ENCODE measurements at regions not wholly inside any gene's neighbourhood (a gene's known extent, or its start where the extent isn't known, plus 50 kb on each side); places are given as distances from the start of the nearest gene placed in this dataset.

- TF ChIP-seq CTCF (conservative IDR thresholded peaks at IDR 0.05; ENCODE audit: control insufficient read depth, insufficient read depth, low read depth, low read length) = no peak
Observed at GRCh38 chr3:40961104-40961857, 238.0 kb upstream of the CTNNB1 start.

GRCh38 chr3:40962721-40963120 is 236.6 kb upstream of the CTNNB1 start:
- no peak overlapping the region for H3K4me3 ChIP-seq (ENCODE audit: control insufficient read depth, low read depth, low read length)
- TF ChIP-seq CTCF (conservative IDR thresholded peaks at IDR 0.05; ENCODE audit: control insufficient read depth, insufficient read depth, low read depth, low read length) = no peak
- no peak for DNase-seq (ENCODE audit: low read depth)

More at GRCh38 chr3:40961104-40961857, 238.0 kb upstream of the CTNNB1 start:
- no peak for DNase-seq (ENCODE audit: low read depth)
- H3K4me3 ChIP-seq (ENCODE audit: control insufficient read depth, low read depth, low read length) = no peak overlapping the region

DNA sequence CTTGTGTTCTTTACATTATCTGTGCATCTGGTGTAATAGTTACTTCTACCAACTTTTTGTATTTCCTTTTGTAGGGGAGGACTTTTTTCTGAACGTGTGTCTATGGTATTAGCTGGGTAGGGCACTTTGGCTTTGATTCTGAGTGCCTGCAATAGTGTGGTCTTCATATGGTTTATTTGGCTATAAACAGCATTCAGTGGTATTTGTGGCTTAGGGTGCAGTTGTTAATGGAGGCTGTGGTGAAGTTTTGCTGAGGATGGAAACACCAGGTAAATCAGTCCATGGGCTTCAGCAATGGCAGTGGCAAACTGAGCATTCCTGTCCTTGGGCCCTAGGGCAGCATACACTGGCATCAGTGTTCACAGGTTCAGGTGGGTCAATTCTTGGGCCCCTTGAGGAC is 230.6 kb upstream of the CTNNB1 start:
- no peak for DNase-seq (ENCODE audit: low read depth)
- no peak for TF ChIP-seq CTCF (conservative IDR thresholded peaks at IDR 0.05; ENCODE audit: control insufficient read depth, insufficient read depth, low read depth, low read length)
- H3K4me3 ChIP-seq (ENCODE audit: control insufficient read depth, low read depth, low read length) = no peak overlapping the region

DNA sequence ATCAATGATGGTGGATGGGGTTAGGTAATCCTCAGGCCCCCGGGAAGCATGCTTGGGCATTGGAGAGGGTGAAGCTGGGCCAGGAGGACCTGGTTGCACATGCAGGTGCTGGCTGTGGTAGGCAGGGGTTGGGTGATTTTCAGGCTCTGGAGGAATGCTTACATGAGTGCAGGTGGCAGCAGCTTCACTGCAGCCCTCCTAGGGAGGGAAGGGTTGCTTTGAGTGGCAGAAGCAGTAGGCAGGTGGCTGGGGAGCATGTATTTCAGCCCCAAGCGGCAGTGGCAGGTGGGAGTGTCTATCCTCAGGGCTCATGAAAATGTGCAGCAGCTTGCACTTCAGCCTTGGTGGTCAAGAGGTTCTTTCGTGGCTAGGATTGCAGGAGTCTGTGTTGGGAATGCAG is 230.0 kb upstream of the CTNNB1 start:
- no peak overlapping the region for H3K4me3 ChIP-seq (ENCODE audit: control insufficient read depth, low read depth, low read length)
- TF ChIP-seq CTCF (conservative IDR thresholded peaks at IDR 0.05; ENCODE audit: control insufficient read depth, insufficient read depth, low read depth, low read length) = no peak
- no peak for DNase-seq (ENCODE audit: low read depth)

DNA sequence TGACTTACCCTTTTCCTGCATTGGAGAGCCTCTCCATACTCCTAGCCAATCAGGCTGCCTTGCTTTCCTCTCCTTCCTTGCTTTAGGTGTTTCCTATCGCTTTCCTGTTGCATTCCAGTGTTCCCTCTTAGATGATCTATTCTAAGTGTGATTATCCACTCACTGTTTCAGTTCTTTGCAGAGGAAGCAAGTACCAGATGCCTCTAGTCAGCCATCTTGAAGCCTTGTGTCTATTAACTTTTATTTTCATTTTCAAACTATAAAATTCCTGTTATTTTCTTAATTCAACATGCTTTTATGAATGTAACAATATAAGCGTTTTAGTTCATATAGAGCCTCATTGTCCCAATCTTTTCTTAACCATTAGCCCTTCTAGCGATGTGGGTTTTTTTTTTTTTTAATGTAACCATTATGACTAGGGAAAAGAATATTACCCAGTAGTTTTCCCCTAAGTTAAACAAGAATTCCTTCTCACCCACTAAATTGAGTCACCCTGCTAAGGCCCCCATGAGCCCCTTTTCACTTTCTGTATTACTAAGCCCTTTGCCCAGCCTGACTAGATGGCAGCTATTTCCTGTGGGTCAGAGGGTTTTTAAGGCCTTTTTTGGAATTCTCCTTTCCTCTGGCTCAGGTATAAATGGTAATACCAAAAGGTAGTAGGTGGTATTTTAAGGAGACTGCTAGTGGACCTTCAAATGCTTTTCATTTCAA is 229.4 kb upstream of the CTNNB1 start:
- peak; percentile 27 for DNase-seq (ENCODE audit: low read depth)
- TF ChIP-seq CTCF (conservative IDR thresholded peaks at IDR 0.05; ENCODE audit: control insufficient read depth, insufficient read depth, low read depth, low read length) = no peak
- H3K4me3 ChIP-seq (ENCODE audit: control insufficient read depth, low read depth, low read length) = no peak overlapping the region

DNA sequence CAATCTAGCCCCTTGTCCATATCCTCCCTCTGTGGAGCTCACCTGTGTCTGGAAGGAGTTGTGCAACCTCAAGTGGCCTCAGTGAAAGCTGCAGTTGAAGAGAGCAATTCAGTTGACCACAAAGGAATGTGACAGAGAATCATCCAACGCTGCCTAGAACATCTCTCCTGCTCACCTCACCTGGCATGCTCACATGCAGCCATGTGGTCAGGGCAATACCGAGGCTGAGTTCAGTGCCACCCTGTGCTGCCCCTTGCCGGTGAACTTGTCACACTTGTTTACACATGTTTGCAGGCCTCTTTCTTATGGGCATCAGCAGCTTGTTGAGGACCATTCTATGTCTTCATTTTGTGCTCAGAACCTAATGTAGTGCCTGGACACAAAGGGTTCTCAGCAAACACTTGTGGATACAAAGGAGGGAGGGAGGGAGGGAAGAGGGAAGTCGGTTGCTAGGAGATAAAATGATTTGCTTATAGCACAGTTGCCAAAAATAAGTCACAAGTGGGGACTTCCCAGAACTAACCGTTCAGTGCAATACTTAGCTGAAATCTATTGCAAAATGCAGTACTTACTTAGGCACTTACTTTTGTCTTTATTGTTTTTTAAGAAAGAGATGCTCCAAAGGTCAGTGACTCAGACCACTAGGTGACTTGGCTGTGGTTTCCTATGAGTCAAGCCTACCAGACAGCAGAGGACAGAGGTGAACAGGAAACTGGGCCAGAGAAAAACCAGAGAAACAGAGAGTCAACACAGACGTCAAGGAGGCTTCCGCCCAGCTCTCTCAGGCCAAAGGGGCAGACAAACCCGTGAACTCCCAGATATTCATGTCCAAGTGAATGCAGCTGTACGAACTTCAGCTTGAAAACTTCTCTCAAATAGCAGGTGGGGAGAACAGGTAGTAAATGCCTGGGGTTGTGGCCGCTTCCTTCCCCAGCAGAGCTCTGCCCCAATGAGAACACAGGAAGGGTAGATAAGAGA is 227.8 kb upstream of the CTNNB1 start:
- peak; percentile 100 for DNase-seq (ENCODE audit: low read depth)
- no peak for TF ChIP-seq CTCF (conservative IDR thresholded peaks at IDR 0.05; ENCODE audit: control insufficient read depth, insufficient read depth, low read depth, low read length)
- H3K4me3 ChIP-seq (ENCODE audit: control insufficient read depth, low read depth, low read length) = no peak overlapping the region

All from fibroblast of mammary gland (primary cell).